A549 (cell line): ENCODE measurements at regions not wholly inside any gene's neighbourhood (a gene's known extent, or its start where the extent isn't known, plus 50 kb on each side); places are given as distances from the start of the nearest gene placed in this dataset.
A peak's percentile ranks its signal among the peaks of the same experiment; 100 is the strongest.
"Not testable (repeated sequence)": the region's sequence is repeated elsewhere in the genome, so short reads cannot be mapped to it uniquely, and the experiment has no call there.

Source experiments
- ATAC-seq, 2 experiments: fragments of 200-7000 bp in 1 of 2; fragments of >200 bp in 1 of 2; cut with Nextera tagmentation in 1 of 2; cut with Tn5 transposase in 1 of 2; 3 replicates each; pipeline versions ENCODE4 v1.8.0 to v1.9.1; 2018 to 2020; ENCODE audit warnings: mild to moderate bottlenecking in 1 of 2, moderate library complexity in 1 of 2
- CTCF ChIA-PET: fragments of 300-600 bp; sonication (Branson Sonifier 250); formaldehyde crosslinking; extraction: SDS; loops from one replicate; lab custom pipeline; 2021; ENCODE audit warnings: antibody characterized with exemption, inconsistent platforms; lab: Yijun Ruan, JAX
- POLR2A ChIA-PET: fragments of 350-600 bp; formaldehyde crosslinking; extraction: SDS; loops from one replicate; lab custom pipeline; 2021; ENCODE audit warnings: antibody characterized with exemption, inconsistent platforms; lab: Yijun Ruan, JAX
- DNase-seq, 2 experiments: peaks; one replicate each; pipeline versions ENCODE4 v3.0.0 to v3.0.0-alpha.2; 2011 to 2016; ENCODE audit warnings: low read depth in 1 of 2, low spot score in 1 of 2
- FAIRE-seq: peaks from 2 replicates; lab custom pipeline; 2011; peaks lifted over from hg19 to GRCh38; lab: Jason Lieb, UNC
- H3K27ac ChIP-seq, 2 experiments: fragments of >200 bp; sonication (Bioruptor Twin); formaldehyde crosslinking; 3 replicates each; pipeline ENCODE4 v1.5.1; 2016 to 2017
- H3K4me1 ChIP-seq: fragments of >200 bp; sonication (Bioruptor Twin); formaldehyde crosslinking; 3 replicates; pipeline ENCODE4 v1.6.1; 2016
- H3K4me2 ChIP-seq: fragments of >200 bp; sonication (Bioruptor Twin); formaldehyde crosslinking; 3 replicates; pipeline ENCODE4 v1.6.1; 2016
- H3K4me3 ChIP-seq: fragments of >200 bp; sonication (Bioruptor Twin); formaldehyde crosslinking; 3 replicates; pipeline ENCODE4 v1.5.1; 2016
- H3K9me3 ChIP-seq: fragments of >200 bp; sonication (Bioruptor Twin); formaldehyde crosslinking; 3 replicates; pipeline ENCODE4 v1.6.1; 2016
- EP300 ChIP-seq, 2 experiments: fragments of >200 bp; sonication (Bioruptor Twin); formaldehyde crosslinking; IDR thresholded peaks; 2 replicates in 1 of 2; 3 replicates in 1 of 2; pipeline ENCODE4 v1.6.1; 2016 to 2017
- FOSB ChIP-seq: fragments of 250-450 bp; sonication (Bioruptor Pico); IDR thresholded peaks from 2 replicates; pipeline ENCODE4 v1.5.0; 2020; ENCODE audit warnings: mild to moderate bottlenecking, moderate library complexity
- FOXS1 ChIP-seq: fragments of 250-450 bp; sonication (Bioruptor Pico); IDR thresholded peaks from 2 replicates; pipeline ENCODE4 v1.5.0; 2020; ENCODE audit warnings: mild to moderate bottlenecking, moderate library complexity
- HDAC2 ChIP-seq: fragments of 200-600 bp; sonication (generic); IDR thresholded peaks from 2 replicates; pipeline ENCODE4 v1.6.1; 2016
- HEYL ChIP-seq: fragments of 250-450 bp; sonication (Bioruptor Pico); IDR thresholded peaks from 2 replicates; pipeline ENCODE4 v1.8.0; 2021; ENCODE audit warnings: mild to moderate bottlenecking, moderate library complexity
- HOXB13 ChIP-seq: fragments of 250-450 bp; sonication (Bioruptor Pico); IDR thresholded peaks from 2 replicates; pipeline ENCODE4 v1.5.0; 2020; ENCODE audit warnings: low read depth, mild to moderate bottlenecking, moderate library complexity
- KDM5A ChIP-seq: fragments of 200-600 bp; sonication (generic); IDR thresholded peaks from 2 replicates; pipeline ENCODE4 v1.6.1; 2016; ENCODE audit warnings: antibody characterized with exemption, mild to moderate bottlenecking
- MAFK ChIP-seq: fragments of 450-650 bp; IDR thresholded peaks from 2 replicates; pipeline ENCODE4 v1.6.1; 2014; ENCODE audit not compliant: partially characterized antibody
- NFE2L2 ChIP-seq: fragments of 150-350 bp; conservative IDR thresholded peaks from 2 replicates; pipeline ENCODE4 v1.6.1; 2014; ENCODE audit warnings: low read length
- POLR2A ChIP-seq: IDR thresholded peaks from 2 replicates; pipeline ENCODE4 v1.6.1; 2012; ENCODE audit warnings: mild to moderate bottlenecking, low read length
- RAD21 ChIP-seq, 2 experiments: fragments of >200 bp in 1 of 2; sonication (Bioruptor Twin) in 1 of 2; formaldehyde crosslinking in 1 of 2; IDR thresholded peaks in 1 of 2; conservative IDR thresholded peaks in 1 of 2; 2 replicates in 1 of 2; 3 replicates in 1 of 2; pipeline ENCODE4 v1.6.1; 2012 to 2018; ENCODE audit warnings: inconsistent platforms in 1 of 2
- RARB ChIP-seq: fragments of 250-450 bp; sonication (Bioruptor Pico); IDR thresholded peaks from 2 replicates; pipeline ENCODE4 v1.8.0; 2021; ENCODE audit warnings: mild to moderate bottlenecking, moderate library complexity
- RCOR1 ChIP-seq: fragments of 150-350 bp; IDR thresholded peaks from 2 replicates; pipeline ENCODE4 v1.6.1; 2014; ENCODE audit warnings: antibody characterized with exemption, low read length, low read depth
- SMC3 ChIP-seq: fragments of >200 bp; sonication (Bioruptor Twin); formaldehyde crosslinking; IDR thresholded peaks from 3 replicates; pipeline ENCODE4 v1.6.1; 2018; ENCODE audit warnings: inconsistent platforms
- TFCP2L1 ChIP-seq: fragments of 250-450 bp; sonication (Bioruptor Pico); IDR thresholded peaks from 2 replicates; pipeline ENCODE4 v1.5.0; 2021; ENCODE audit warnings: mild to moderate bottlenecking
- WGBS: methylation state at CpG from one replicate; pipeline ENCODE4 v1.1.6; 2017; ENCODE audit errors: missing lambda C conversion rate; 5-methylcytosine and 5-hydroxymethylcytosine counted together
- TF ChIP-seq, protein P1 (sequence below): fragments of >200 bp; sonication (Bioruptor Twin); formaldehyde crosslinking; IDR thresholded peaks from 3 replicates; pipeline ENCODE4 v1.6.1; 2016
- TF ChIP-seq, protein P2 (sequence below): IDR thresholded peaks from 2 replicates; pipeline ENCODE4 v1.6.1; 2012
- TF ChIP-seq, protein P3 (sequence below): fragments of >200 bp; sonication (Bioruptor Twin); formaldehyde crosslinking; IDR thresholded peaks from 3 replicates; pipeline ENCODE4 v1.5.1; 2016
- TF ChIP-seq, protein P4 (sequence below): fragments of 150-350 bp; IDR thresholded peaks from 2 replicates; pipeline ENCODE4 v1.6.1; 2014; ENCODE audit warnings: low read depth, mild to moderate bottlenecking, low read length
- TF ChIP-seq, protein P5 (sequence below): IDR thresholded peaks from 2 replicates; pipeline ENCODE4 v1.6.1; 2012; ENCODE audit warnings: low read depth, borderline replicate concordance

DNA sequence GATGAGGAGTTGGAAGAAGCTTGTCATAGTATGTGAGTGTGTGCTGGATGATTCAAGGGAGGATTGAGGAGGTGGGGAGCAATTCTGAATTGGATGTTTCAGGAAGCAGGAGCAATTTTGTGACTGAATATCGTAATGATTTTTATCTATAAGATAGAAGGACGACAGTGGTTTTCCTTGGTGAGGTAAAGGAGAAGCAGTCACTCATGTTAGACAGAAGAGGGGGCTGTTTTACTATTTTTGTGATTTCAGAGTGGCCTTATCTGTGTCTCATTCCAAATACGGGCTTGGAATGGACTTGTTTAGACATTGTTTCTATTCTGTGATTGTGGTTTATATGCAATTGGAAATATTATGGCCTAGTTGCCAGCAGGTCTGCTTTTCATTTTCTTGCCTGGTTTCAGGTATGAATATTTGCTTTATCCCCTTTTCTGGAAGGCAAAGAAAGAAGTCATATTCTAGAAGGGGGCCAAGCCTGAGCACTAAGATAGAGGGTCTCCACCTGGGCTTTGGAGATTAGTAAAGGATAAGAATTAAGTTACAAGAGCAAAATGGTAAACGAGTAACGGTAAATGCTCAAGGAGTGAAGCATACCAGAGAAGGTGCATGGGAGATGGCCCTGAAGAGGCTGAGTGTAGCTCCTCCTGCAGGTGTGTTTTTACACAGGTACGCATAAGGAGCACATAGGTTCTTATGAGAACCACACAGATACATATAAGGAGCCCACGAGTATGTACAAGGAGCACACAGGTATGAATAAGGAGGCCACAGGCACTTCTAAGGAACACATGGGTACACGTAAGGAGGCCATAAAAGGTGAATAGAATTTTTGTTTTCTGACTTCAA, 124.6 kb upstream of the KCNAB1 start:
- ChIA-PET CTCF (interaction anchor here (0.5 to 3.4 kb wide), 9 partner anchors 15 to 1208 kb away, joined by 3 to 17 read pairs (median 4); partner anchors contain the start of gene C3orf33), POLR2A (no interaction called here)
- Histone ChIP-seq H3K4me1 (no peaks in the 10 kb centered on the region), H3K4me3 (no peak overlapping the region), H3K4me2 (0 out of 3 replicates have a peak overlapping the region, but pooled peaks have one; percentile 18), H3K27ac (no peak overlapping the region), H3K9me3 (no peaks in the 10 kb centered on the region)
- TF ChIP-seq HOXB13 (CRISPR knock-in tag) = no peak
- no peak for TF ChIP-seq HDAC2
- TF ChIP-seq, protein P1, sequence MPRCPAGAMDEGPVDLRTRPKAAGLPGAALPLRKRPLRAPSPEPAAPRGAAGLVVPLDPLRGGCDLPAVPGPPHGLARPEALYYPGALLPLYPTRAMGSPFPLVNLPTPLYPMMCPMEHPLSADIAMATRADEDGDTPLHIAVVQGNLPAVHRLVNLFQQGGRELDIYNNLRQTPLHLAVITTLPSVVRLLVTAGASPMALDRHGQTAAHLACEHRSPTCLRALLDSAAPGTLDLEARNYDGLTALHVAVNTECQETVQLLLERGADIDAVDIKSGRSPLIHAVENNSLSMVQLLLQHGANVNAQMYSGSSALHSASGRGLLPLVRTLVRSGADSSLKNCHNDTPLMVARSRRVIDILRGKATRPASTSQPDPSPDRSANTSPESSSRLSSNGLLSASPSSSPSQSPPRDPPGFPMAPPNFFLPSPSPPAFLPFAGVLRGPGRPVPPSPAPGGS = no peak
- TF ChIP-seq MAFK = no peak
- TF ChIP-seq, protein P2, sequence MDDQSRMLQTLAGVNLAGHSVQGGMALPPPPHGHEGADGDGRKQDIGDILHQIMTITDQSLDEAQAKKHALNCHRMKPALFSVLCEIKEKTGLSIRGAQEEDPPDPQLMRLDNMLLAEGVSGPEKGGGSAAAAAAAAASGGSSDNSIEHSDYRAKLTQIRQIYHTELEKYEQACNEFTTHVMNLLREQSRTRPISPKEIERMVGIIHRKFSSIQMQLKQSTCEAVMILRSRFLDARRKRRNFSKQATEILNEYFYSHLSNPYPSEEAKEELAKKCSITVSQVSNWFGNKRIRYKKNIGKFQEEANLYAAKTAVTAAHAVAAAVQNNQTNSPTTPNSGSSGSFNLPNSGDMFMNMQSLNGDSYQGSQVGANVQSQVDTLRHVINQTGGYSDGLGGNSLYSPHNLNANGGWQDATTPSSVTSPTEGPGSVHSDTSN = no peak
- TF ChIP-seq NFE2L2 = no peak
- TF ChIP-seq, protein P3, sequence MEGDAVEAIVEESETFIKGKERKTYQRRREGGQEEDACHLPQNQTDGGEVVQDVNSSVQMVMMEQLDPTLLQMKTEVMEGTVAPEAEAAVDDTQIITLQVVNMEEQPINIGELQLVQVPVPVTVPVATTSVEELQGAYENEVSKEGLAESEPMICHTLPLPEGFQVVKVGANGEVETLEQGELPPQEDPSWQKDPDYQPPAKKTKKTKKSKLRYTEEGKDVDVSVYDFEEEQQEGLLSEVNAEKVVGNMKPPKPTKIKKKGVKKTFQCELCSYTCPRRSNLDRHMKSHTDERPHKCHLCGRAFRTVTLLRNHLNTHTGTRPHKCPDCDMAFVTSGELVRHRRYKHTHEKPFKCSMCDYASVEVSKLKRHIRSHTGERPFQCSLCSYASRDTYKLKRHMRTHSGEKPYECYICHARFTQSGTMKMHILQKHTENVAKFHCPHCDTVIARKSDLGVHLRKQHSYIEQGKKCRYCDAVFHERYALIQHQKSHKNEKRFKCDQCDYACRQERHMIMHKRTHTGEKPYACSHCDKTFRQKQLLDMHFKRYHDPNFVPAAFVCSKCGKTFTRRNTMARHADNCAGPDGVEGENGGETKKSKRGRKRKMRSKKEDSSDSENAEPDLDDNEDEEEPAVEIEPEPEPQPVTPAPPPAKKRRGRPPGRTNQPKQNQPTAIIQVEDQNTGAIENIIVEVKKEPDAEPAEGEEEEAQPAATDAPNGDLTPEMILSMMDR = peak; percentile 58
- TF ChIP-seq RAD21 (conservative IDR thresholded peaks at IDR 0.05 in 1 of 2, IDR thresholded peaks at IDR 0.05 in 1 of 2) = peak; percentile 70 to 71
- TF ChIP-seq SMC3 = 0 out of 3 replicates have a peak, but pooled peaks have one; percentile 38
- no peak for TF ChIP-seq FOSB
- TF ChIP-seq TFCP2L1 (CRISPR knock-in tag) = no peak
- TF ChIP-seq RCOR1 = no peak
- TF ChIP-seq, protein P4, sequence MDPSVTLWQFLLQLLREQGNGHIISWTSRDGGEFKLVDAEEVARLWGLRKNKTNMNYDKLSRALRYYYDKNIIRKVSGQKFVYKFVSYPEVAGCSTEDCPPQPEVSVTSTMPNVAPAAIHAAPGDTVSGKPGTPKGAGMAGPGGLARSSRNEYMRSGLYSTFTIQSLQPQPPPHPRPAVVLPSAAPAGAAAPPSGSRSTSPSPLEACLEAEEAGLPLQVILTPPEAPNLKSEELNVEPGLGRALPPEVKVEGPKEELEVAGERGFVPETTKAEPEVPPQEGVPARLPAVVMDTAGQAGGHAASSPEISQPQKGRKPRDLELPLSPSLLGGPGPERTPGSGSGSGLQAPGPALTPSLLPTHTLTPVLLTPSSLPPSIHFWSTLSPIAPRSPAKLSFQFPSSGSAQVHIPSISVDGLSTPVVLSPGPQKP = no peak
- TF ChIP-seq HEYL (CRISPR knock-in tag) = no peak
- no peak for TF ChIP-seq POLR2A
- DNase-seq (peak; percentile 57 to 60), FAIRE-seq (peak; percentile 13), ATAC-seq (peak; percentile 97 to 98)
- 29% methylated on average over 8 of the region's 8 CpGs for WGBS

DNA sequence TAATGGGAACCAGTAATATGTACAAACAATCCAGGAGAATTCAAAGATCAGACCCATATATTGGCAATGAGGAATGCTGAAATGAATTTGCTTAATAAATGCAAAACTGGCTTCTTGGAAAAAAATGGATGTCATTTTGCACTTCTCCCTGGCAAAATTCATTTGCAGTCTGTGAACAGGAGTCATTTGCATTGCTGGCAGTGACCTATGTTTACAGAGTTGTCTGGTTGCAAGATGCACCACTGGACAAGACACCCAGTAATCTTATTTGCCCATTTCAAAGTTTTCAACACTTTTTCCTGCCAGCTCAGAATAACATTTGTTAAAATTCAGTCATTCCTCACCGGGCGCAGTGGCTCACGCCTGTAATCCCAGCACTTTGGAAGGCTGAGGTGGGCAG, 123.5 kb upstream of the KCNAB1 start:
- Histone ChIP-seq H3K9me3 (no peaks in the 10 kb centered on the region), H3K4me3 (no peak overlapping the region), H3K4me2 (no peak overlapping the region), H3K4me1 (no peaks in the 10 kb centered on the region), H3K27ac (no peak overlapping the region)
- ATAC-seq = no peak
- DNase-seq = no peak
- ChIA-PET POLR2A (no interaction called here), CTCF (no interaction called here)
- FAIRE-seq = no peak
- no peak for TF ChIP-seq EP300 (IDR thresholded peaks at IDR 0.05)
- no peak for TF ChIP-seq FOXS1 (CRISPR knock-in tag)
- TF ChIP-seq RARB = no peak
- TF ChIP-seq SMC3 = no peak
- TF ChIP-seq, protein P5, sequence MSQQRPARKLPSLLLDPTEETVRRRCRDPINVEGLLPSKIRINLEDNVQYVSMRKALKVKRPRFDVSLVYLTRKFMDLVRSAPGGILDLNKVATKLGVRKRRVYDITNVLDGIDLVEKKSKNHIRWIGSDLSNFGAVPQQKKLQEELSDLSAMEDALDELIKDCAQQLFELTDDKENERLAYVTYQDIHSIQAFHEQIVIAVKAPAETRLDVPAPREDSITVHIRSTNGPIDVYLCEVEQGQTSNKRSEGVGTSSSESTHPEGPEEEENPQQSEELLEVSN = no peak
- TF ChIP-seq KDM5A = no peak
- no peak for TF ChIP-seq POLR2A
- TF ChIP-seq, protein P3 = no peak
- 39% methylated on average over 3 of the region's 3 CpGs for WGBS

DNA sequence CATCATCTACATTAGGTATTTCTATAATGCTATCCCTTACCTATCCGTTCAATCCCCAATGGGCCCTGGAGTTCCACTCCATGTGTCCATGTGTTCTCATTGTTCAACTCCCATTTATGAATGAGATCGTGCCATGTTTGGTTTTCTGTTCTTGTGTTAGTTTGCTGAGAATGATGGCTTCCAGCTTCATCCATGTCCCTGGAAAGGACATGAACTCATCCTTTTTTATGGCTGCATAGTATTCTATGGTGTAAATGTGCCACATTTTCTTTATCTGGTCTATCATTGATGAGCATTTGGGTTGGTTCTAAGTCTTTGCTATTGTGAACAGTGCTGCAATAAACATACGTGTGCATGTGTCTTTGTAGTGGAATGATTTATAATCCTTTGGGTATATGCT, 122.2 kb upstream of the KCNAB1 start:
- H3K27ac ChIP-seq, POLR2A ChIA-PET, H3K4me3 ChIP-seq, FAIRE-seq, H3K4me1 ChIP-seq, H3K9me3 ChIP-seq, DNase-seq, CTCF ChIA-PET, ATAC-seq, H3K4me2 ChIP-seq: not testable (repeated sequence)
- 45% methylated on average over 3 of the region's 3 CpGs for WGBS
